ENCODE measurements at regions not wholly inside any gene's neighbourhood (a gene's known extent, or its start where the extent isn't known, plus 50 kb on each side); places are given as distances from the start of the nearest gene placed in this dataset.

DNA sequence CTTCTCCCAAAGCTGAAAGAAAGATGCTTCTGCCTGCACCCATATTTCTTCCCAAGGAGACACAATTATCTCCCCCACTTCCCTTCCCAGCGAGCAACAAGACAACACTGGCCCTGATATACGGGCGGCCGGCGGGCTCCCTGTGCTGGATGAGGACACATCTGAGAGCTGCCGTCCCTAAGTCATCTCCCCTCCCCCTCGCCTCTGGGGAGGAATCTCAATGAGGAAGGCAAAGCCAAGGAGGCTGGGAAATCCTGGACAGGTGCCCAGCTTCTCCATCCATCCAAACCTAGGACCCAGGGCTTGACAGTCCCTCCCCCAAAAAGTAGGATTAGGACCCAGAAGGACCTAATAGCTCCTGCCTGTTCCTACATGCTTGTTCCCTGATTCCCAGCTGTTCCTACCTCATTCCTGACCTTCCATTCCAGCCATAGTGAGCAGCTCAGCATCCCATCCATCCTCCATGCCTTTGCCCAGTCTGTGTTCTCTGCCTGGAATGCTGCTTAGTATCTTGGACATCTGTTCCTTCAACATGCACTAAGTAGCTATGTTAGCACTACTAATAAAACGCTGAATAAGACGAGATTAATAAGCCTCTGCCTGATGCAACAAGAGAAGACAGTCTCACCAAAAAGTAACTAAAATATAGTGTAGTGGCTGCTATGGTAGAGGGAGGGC lies 167.9 kb downstream of the CCT6B start:
- no peak overlapping the region for H3K9ac ChIP-seq (ENCODE audit: extremely low read depth, insufficient read length, low read length)
- H3K56ac ChIP-seq (ENCODE audit: insufficient read length, low read depth, low read length): no peak overlapping the region
- no peak for DNase-seq
- H4K20me1 ChIP-seq (ENCODE audit: control insufficient read depth, insufficient read depth, insufficient read length): no peaks in the 10 kb centered on the region
- H2AK5ac ChIP-seq (ENCODE audit: insufficient read length, low read length): no peak overlapping the region
- H2BK20ac ChIP-seq (ENCODE audit: low read depth, low read length, poor library complexity, severe bottlenecking): no peak overlapping the region
- H3K27me3 Mint-ChIP-seq (ENCODE audit: low read depth): peaks cover 90% of the 10 kb centered on the region
- no peak overlapping the region for H3K23ac ChIP-seq (ENCODE audit: insufficient read length, low read depth, low read length)
- no peak overlapping the region for H2BK120ac ChIP-seq (ENCODE audit: low read depth, low read length, poor library complexity, severe bottlenecking)
- H4K91ac ChIP-seq (ENCODE audit: insufficient read length, low read depth, low read length): no peak overlapping the region
- H3K4me3 Mint-ChIP-seq: no peak overlapping the region
- H3K4ac ChIP-seq (ENCODE audit: low read depth, low read length): no peak overlapping the region
- H2BK12ac ChIP-seq (ENCODE audit: insufficient read length, low read depth, low read length): no peak overlapping the region
- H3K79me2 ChIP-seq (ENCODE audit: insufficient read depth, low read length): no peaks in the 10 kb centered on the region
- H3K4me1 ChIP-seq (ENCODE audit: insufficient read depth, low read length): 0 out of 2 replicates have a peak, but pooled peaks cover under 1% of the 10 kb centered on the region
- H3K27ac ChIP-seq (ENCODE audit: insufficient read length, low read depth, low read length): no peak overlapping the region
- H4K8ac ChIP-seq (replicated peaks; ENCODE audit: insufficient read length, low read depth, low read length): no peak overlapping the region
- TF ChIP-seq, protein P1, sequence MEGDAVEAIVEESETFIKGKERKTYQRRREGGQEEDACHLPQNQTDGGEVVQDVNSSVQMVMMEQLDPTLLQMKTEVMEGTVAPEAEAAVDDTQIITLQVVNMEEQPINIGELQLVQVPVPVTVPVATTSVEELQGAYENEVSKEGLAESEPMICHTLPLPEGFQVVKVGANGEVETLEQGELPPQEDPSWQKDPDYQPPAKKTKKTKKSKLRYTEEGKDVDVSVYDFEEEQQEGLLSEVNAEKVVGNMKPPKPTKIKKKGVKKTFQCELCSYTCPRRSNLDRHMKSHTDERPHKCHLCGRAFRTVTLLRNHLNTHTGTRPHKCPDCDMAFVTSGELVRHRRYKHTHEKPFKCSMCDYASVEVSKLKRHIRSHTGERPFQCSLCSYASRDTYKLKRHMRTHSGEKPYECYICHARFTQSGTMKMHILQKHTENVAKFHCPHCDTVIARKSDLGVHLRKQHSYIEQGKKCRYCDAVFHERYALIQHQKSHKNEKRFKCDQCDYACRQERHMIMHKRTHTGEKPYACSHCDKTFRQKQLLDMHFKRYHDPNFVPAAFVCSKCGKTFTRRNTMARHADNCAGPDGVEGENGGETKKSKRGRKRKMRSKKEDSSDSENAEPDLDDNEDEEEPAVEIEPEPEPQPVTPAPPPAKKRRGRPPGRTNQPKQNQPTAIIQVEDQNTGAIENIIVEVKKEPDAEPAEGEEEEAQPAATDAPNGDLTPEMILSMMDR (conservative IDR thresholded peaks at IDR 0.05): no peak
- H3K14ac ChIP-seq (ENCODE audit: insufficient read depth, low read length): no peak overlapping the region; the same call in 1 of the 2 replicates
- H4K5ac ChIP-seq (ENCODE audit: insufficient read length, low read depth, low read length): no peak overlapping the region
- no peaks in the 10 kb centered on the region for H3K9me3 ChIP-seq (ENCODE audit: control insufficient read depth, low read depth, low read length)
- H3K4me1 Mint-ChIP-seq: peaks cover 8 to 13% of the 10 kb centered on the region in 2 experiments
- no peaks in the 10 kb centered on the region for H3K79me1 ChIP-seq (ENCODE audit: insufficient read depth, low read depth, low read length, poor library complexity, severe bottlenecking)
- H2BK15ac ChIP-seq (ENCODE audit: low read depth, low read length): no peak overlapping the region
- no peaks in the 10 kb centered on the region; a peak in 1 of 7 replicates for H3K36me3 Mint-ChIP-seq (ENCODE audit: insufficient read depth in 1 of 3, low read depth in 3 of 3)
- no peaks in the 10 kb centered on the region for H3K23me2 ChIP-seq (ENCODE audit: insufficient read length, low read depth, low read length, poor library complexity, severe bottlenecking)
- H3K27ac Mint-ChIP-seq: no peak overlapping the region
- no peak overlapping the region for H3K18ac ChIP-seq (ENCODE audit: insufficient read length, low read depth, low read length)
- H3K9me3 Mint-ChIP-seq: no peaks in the 10 kb centered on the region; a peak in 1 of 5 replicates
- peaks cover 2% of the 10 kb centered on the region; the same call in 1 of the 2 replicates for H3K27me3 ChIP-seq (ENCODE audit: insufficient read depth, low read length)
- WGBS (ENCODE audit: extremely low coverage, insufficient read length, low lambda C conversion rate): no CpG with 5 or more reads among the region's 9 CpGs
- H3T11ph ChIP-seq (ENCODE audit: low read length): no peak overlapping the region
- no peak overlapping the region for H2BK5ac ChIP-seq (ENCODE audit: insufficient read length, low read length)
- H3K4me2 ChIP-seq (ENCODE audit: insufficient read depth, insufficient read length, low read length): no peak overlapping the region
- no peak overlapping the region for H2AFZ ChIP-seq (ENCODE audit: low read length)

Data from H9 (cell line).